ENCODE measurements at regions not wholly inside any gene's neighbourhood (a gene's known extent, or its start where the extent isn't known, plus 50 kb on each side); places are given as distances from the start of the nearest gene placed in this dataset.

DNA sequence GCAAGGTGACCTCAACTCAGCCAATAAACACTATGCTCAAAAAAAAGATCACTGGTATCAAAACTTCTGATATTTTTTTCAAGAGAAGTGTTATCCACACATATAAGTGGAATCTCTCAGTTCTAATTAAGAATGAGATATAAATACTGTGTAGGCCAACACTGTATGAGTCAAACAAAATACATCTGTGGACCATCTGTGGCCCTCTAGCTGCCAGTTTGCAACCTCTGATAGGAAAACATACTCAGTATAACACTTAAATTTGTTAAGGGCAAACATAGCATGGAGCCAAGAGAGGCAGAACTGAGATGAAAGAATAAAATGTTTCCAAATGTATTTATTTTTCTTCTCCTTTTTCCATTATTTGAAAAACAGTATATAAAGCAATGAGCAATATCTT, 377.3 kb downstream of the ARAP2 start:
- TF ChIP-seq CTCF (conservative IDR thresholded peaks at IDR 0.05; ENCODE audit: low read depth, low read length) = no peak
- no peak for TF ChIP-seq EZH2 (IDR thresholded peaks at IDR 0.05; ENCODE audit: borderline replicate concordance, low read depth, low read length, poor library complexity, severe bottlenecking)
